Left lung (tissue), 4 donors: ENCODE measurements at regions not wholly inside any gene's neighbourhood (a gene's known extent, or its start where the extent isn't known, plus 50 kb on each side); places are given as distances from the start of the nearest gene placed in this dataset.

Experiments
- ATAC-seq: fragments of 200-7000 bp; cut with Tn5 transposase; one replicate; pipeline ENCODE4 v1.9.1; 2020; ENCODE audit warnings: moderate library complexity
- DNase-seq, 4 donors: peaks; one replicate each; pipeline ENCODE4 v3.0.0-alpha.2; 2013 to 2020
- H3K27ac ChIP-seq, 2 donors: fragments of 200-600 bp; sonication (generic) in 1 of 2; one replicate each; pipeline versions ENCODE4 v1.5.0 to v1.8.0; 2020 to 2021
- H3K27me3 ChIP-seq, 2 donors: fragments of 200-600 bp; sonication (generic) in 1 of 2; one replicate each; pipeline versions ENCODE4 v1.5.0 to v1.8.0; 2020 to 2021
- H3K36me3 ChIP-seq, 2 donors: fragments of 200-600 bp; sonication (generic) in 1 of 2; one replicate each; pipeline versions ENCODE4 v1.5.0 to v1.8.0; 2020 to 2021
- H3K4me1 ChIP-seq, 2 donors: fragments of 200-600 bp; one replicate each; pipeline ENCODE4 v1.8.0; 2021
- H3K4me3 ChIP-seq, 2 donors: fragments of 200-600 bp; sonication (generic) in 1 of 2; one replicate each; pipeline versions ENCODE4 v1.5.0 to v1.8.0; 2020 to 2021; ENCODE audit warnings: mild to moderate bottlenecking in 1 of 2
- H3K9me3 ChIP-seq, 2 donors: fragments of 200-600 bp; sonication (generic) in 1 of 2; one replicate each; pipeline versions ENCODE4 v1.5.0 to v1.8.0; 2020 to 2021
- CTCF ChIP-seq, 2 donors: fragments of 200-600 bp; sonication (generic) in 1 of 2; IDR thresholded peaks; one replicate each; pipeline versions ENCODE4 v1.5.0 to v1.8.0; 2021; ENCODE audit warnings: antibody characterized with exemption in 2 of 2
- intact Hi-C, 2 donors: fragments of 100-400 bp; cut with DNase I; formaldehyde crosslinking; loops; one replicate each; pipeline versions ENCODE4 v1.11.2 to v1.14.2; 2022
- donor health status: DM: no; HTN: yes; CAD: no.
- donor health status: DM: no; HTN: no; CAD: no.

GRCh38 chr11:11769362-11769761 is 72.4 kb upstream of the USP47 start:
- H3K4me1 ChIP-seq, result no peaks in the 10 kb centered on the region
- H3K27ac ChIP-seq, result no peak overlapping the region
- H3K36me3 ChIP-seq, result no peaks in the 10 kb centered on the region
- no peaks in the 10 kb centered on the region for H3K9me3 ChIP-seq
- no peak overlapping the region for H3K4me3 ChIP-seq
- H3K27me3 ChIP-seq, result no peaks in the 10 kb centered on the region
- ATAC-seq (no peak), DNase-seq (no peak)
- TF ChIP-seq CTCF (IDR thresholded peaks at IDR 0.05), result no peak
- intact Hi-C loops, result no loop called here

GRCh38 chr11:11764423-11764803 is 77.4 kb upstream of the USP47 start:
- Histone ChIP-seq H3K27ac (no peak overlapping the region), H3K36me3 (no peaks in the 10 kb centered on the region), H3K4me1 (no peaks in the 10 kb centered on the region), H3K4me3 (no peak overlapping the region), H3K27me3 (no peaks in the 10 kb centered on the region), H3K9me3 (no peaks in the 10 kb centered on the region)
- no peak for DNase-seq
- intact Hi-C loops, result no loop called here
- no peak for ATAC-seq
- TF ChIP-seq CTCF (IDR thresholded peaks at IDR 0.05), result no peak

- no peak for DNase-seq
- Histone ChIP-seq H3K9me3 (no peaks in the 10 kb centered on the region), H3K4me3 (no peak overlapping the region), H3K27me3 (no peaks in the 10 kb centered on the region), H3K27ac (no peak overlapping the region), H3K36me3 (no peaks in the 10 kb centered on the region), H3K4me1 (no peaks in the 10 kb centered on the region)
- intact Hi-C loops, result no loop called here
- no peak for ATAC-seq
- TF ChIP-seq CTCF (IDR thresholded peaks at IDR 0.05), result no peak
Observed at GRCh38 chr11:11763796-11764422, 77.9 kb upstream of the USP47 start.

GRCh38 chr11:11760838-11761237 is 80.9 kb upstream of the USP47 start:
- DNase-seq (no peak), ATAC-seq (no peak)
- intact Hi-C loops, result no loop called here

GRCh38 chr11:11758603-11759196 is 83.1 kb upstream of the USP47 start:
- Histone ChIP-seq H3K9me3 (no peaks in the 10 kb centered on the region), H3K27me3 (no peaks in the 10 kb centered on the region), H3K4me1 (no peaks in the 10 kb centered on the region), H3K36me3 (no peaks in the 10 kb centered on the region), H3K27ac (no peak overlapping the region), H3K4me3 (no peak overlapping the region)
- no peak for DNase-seq
- no peak for ATAC-seq
- intact Hi-C loops, result no loop called here
- no peak for TF ChIP-seq CTCF (IDR thresholded peaks at IDR 0.05)

More at GRCh38 chr11:11760838-11761237, 80.9 kb upstream of the USP47 start:
- TF ChIP-seq CTCF (IDR thresholded peaks at IDR 0.05), result no peak
- no peaks in the 10 kb centered on the region for H3K4me1 ChIP-seq
- no peaks in the 10 kb centered on the region for H3K27me3 ChIP-seq
- no peak overlapping the region for H3K4me3 ChIP-seq
- no peaks in the 10 kb centered on the region for H3K36me3 ChIP-seq
- H3K27ac ChIP-seq, result no peak overlapping the region
- no peaks in the 10 kb centered on the region for H3K9me3 ChIP-seq
